Peyer's patch (tissue), 4 donors: ENCODE measurements at regions not wholly inside any gene's neighbourhood (a gene's known extent, or its start where the extent isn't known, plus 50 kb on each side); places are given as distances from the start of the nearest gene placed in this dataset.

Source experiments
- POLR2A ChIP-seq, 2 donors: fragments of 450-650 bp; IDR thresholded peaks; one replicate each; pipeline ENCODE4 v1.5.1; 2017; ENCODE audit warnings: antibody characterized with exemption in 2 of 2, mild to moderate bottlenecking in 2 of 2, moderate library complexity in 2 of 2
- TF ChIP-seq, protein P1 (sequence below), 6 experiments: fragments of 450-650 bp in 4 of 6; fragments of 200-600 bp in 2 of 6; sonication (generic) in 1 of 6; IDR thresholded peaks; one replicate each; pipeline ENCODE4 v1.5.1; 2017 to 2019; ENCODE audit warnings: antibody characterized with exemption in 6 of 6, mild to moderate bottlenecking in 3 of 6, moderate library complexity in 1 of 6

DNA sequence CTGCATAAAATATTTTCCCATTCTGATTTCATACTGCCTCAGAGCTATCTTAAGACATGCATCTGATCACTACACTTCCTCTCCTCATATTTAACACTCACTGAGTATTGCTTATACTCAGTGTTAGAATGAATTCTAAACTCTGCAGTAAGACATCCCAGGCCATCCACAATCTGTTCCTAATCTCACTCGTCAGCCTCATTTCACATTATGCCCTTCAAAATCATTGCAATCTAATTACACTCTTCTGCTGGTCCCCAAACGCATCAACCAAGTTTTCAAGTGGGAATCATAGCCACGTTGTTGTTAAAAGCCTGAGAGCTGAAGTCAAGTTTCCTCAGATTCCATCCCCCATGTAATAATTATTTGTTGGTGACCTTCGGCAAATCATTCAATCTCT, 1177.9 kb downstream of the ARAP2 start:
- TF ChIP-seq, protein P1, sequence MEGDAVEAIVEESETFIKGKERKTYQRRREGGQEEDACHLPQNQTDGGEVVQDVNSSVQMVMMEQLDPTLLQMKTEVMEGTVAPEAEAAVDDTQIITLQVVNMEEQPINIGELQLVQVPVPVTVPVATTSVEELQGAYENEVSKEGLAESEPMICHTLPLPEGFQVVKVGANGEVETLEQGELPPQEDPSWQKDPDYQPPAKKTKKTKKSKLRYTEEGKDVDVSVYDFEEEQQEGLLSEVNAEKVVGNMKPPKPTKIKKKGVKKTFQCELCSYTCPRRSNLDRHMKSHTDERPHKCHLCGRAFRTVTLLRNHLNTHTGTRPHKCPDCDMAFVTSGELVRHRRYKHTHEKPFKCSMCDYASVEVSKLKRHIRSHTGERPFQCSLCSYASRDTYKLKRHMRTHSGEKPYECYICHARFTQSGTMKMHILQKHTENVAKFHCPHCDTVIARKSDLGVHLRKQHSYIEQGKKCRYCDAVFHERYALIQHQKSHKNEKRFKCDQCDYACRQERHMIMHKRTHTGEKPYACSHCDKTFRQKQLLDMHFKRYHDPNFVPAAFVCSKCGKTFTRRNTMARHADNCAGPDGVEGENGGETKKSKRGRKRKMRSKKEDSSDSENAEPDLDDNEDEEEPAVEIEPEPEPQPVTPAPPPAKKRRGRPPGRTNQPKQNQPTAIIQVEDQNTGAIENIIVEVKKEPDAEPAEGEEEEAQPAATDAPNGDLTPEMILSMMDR (IDR thresholded peaks at IDR 0.05) = no peak
- no peak for TF ChIP-seq POLR2A (IDR thresholded peaks at IDR 0.05)
